Activated T-helper 17 cell treated with anti-CD3 and anti-CD28 coated beads, Interleukin-2, amount 50 U/mL, for 72 hours (primary cell): ENCODE measurements at regions not wholly inside any gene's neighbourhood (a gene's known extent, or its start where the extent isn't known, plus 50 kb on each side); places are given as distances from the start of the nearest gene placed in this dataset.

Experiments
- ATAC-seq: fragments of 150-1000 bp; cut with Tn5 transposase; replicated peaks from 2 replicates; pipeline ENCODE4 v1.10.0; 2021; ENCODE audit warnings: mild to moderate bottlenecking, moderate library complexity
- H3K27ac Mint-ChIP-seq: one replicate; pipeline ENCODE4 v1.8.0; 2022; ENCODE audit warnings: mixed read lengths
- H3K27me3 Mint-ChIP-seq: one replicate; pipeline ENCODE4 v1.8.0; 2022; ENCODE audit warnings: mixed read lengths
- H3K36me3 Mint-ChIP-seq: one replicate; pipeline ENCODE4 v1.8.0; 2022; ENCODE audit warnings: low read depth, mild to moderate bottlenecking, mixed read lengths
- H3K4me1 Mint-ChIP-seq: one replicate; pipeline ENCODE4 v1.8.0; 2022; ENCODE audit warnings: mixed read lengths
- H3K4me3 Mint-ChIP-seq: one replicate; pipeline ENCODE4 v1.8.0; 2022; ENCODE audit warnings: mild to moderate bottlenecking, mixed read lengths
- H3K9me3 Mint-ChIP-seq: one replicate; pipeline ENCODE4 v1.8.0; 2022; ENCODE audit warnings: mixed read lengths

DNA sequence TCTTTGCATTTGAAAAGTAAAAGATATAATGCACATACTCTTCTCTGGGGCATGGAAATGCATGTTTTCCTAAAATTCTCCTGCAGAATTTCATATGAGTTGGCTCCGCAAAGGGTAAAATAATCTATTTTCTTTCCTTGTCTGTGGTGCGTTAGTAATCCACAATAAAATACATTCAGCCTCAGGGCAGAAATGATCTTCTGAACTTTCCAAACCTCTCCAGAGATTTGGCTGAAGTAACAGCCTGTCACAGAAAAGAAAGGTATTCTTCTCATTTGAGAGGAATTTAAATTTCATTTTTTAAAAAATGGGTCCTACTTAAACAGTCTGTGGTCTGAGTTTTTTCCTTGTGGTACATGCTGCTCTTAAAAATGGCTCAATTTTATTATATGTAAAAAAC, 182.7 kb upstream of the DCBLD2 start:
- Mint-ChIP-seq H3K9me3 (peaks cover 3% of the 10 kb centered on the region), H3K36me3 (no peaks in the 10 kb centered on the region), H3K4me1 (no peaks in the 10 kb centered on the region), H3K4me3 (no peak overlapping the region), H3K27ac (no peak overlapping the region), H3K27me3 (peaks cover 9% of the 10 kb centered on the region)
- ATAC-seq = no peak

GRCh38 chr3:99071096-99071495, 169.6 kb upstream of the DCBLD2 start:
- H3K27ac Mint-ChIP-seq = no peak overlapping the region
- no peaks in the 10 kb centered on the region for H3K4me1 Mint-ChIP-seq
- H3K27me3 Mint-ChIP-seq = peaks cover 8% of the 10 kb centered on the region
- no peak for ATAC-seq
- no peaks in the 10 kb centered on the region for H3K36me3 Mint-ChIP-seq
- peaks cover 4% of the 10 kb centered on the region for H3K9me3 Mint-ChIP-seq
- H3K4me3 Mint-ChIP-seq = no peak overlapping the region

GRCh38 chr3:99069973-99070372, 168.5 kb upstream of the DCBLD2 start:
- H3K27ac Mint-ChIP-seq = no peak overlapping the region
- no peaks in the 10 kb centered on the region for H3K36me3 Mint-ChIP-seq
- no peak overlapping the region for H3K4me3 Mint-ChIP-seq
- peaks cover 9% of the 10 kb centered on the region for H3K9me3 Mint-ChIP-seq
- peaks cover 8% of the 10 kb centered on the region for H3K27me3 Mint-ChIP-seq
- ATAC-seq = no peak
- no peaks in the 10 kb centered on the region for H3K4me1 Mint-ChIP-seq

GRCh38 chr3:99066863-99067262, 165.4 kb upstream of the DCBLD2 start:
- Mint-ChIP-seq H3K4me1 (no peaks in the 10 kb centered on the region), H3K27ac (no peak overlapping the region), H3K36me3 (no peaks in the 10 kb centered on the region), H3K27me3 (peaks cover 8% of the 10 kb centered on the region), H3K9me3 (peaks cover 9% of the 10 kb centered on the region), H3K4me3 (no peak overlapping the region)
- ATAC-seq = no peak

GRCh38 chr3:99049164-99049563, 147.7 kb upstream of the DCBLD2 start:
- Mint-ChIP-seq H3K36me3 (no peaks in the 10 kb centered on the region), H3K4me1 (no peaks in the 10 kb centered on the region)
- ATAC-seq = no peak

GRCh38 chr3:99041747-99042146, 140.3 kb upstream of the DCBLD2 start:
- Mint-ChIP-seq H3K4me3 (no peak overlapping the region), H3K27me3 (no peaks in the 10 kb centered on the region), H3K36me3 (no peaks in the 10 kb centered on the region), H3K27ac (no peak overlapping the region), H3K9me3 (no peaks in the 10 kb centered on the region), H3K4me1 (no peaks in the 10 kb centered on the region)
- ATAC-seq = no peak

More at GRCh38 chr3:99049164-99049563, 147.7 kb upstream of the DCBLD2 start:
- Mint-ChIP-seq H3K9me3 (no peaks in the 10 kb centered on the region), H3K4me3 (no peak overlapping the region), H3K27me3 (no peaks in the 10 kb centered on the region), H3K27ac (no peak overlapping the region)

- Mint-ChIP-seq H3K27ac (no peak overlapping the region), H3K4me3 (no peak overlapping the region), H3K9me3 (peaks cover 6% of the 10 kb centered on the region), H3K4me1 (no peaks in the 10 kb centered on the region), H3K27me3 (no peaks in the 10 kb centered on the region), H3K36me3 (no peaks in the 10 kb centered on the region)
- no peak for ATAC-seq
Observed at GRCh38 chr3:99031778-99032177, 130.3 kb upstream of the DCBLD2 start.

- peaks cover 10% of the 10 kb centered on the region for H3K27me3 Mint-ChIP-seq
- H3K4me3 Mint-ChIP-seq = no peak overlapping the region
- no peaks in the 10 kb centered on the region for H3K36me3 Mint-ChIP-seq
- no peak for ATAC-seq
- H3K27ac Mint-ChIP-seq = no peak overlapping the region
- peaks cover 6% of the 10 kb centered on the region for H3K9me3 Mint-ChIP-seq
- H3K4me1 Mint-ChIP-seq = no peaks in the 10 kb centered on the region
Observed at GRCh38 chr3:99023590-99024192, 122.2 kb upstream of the DCBLD2 start.

DNA sequence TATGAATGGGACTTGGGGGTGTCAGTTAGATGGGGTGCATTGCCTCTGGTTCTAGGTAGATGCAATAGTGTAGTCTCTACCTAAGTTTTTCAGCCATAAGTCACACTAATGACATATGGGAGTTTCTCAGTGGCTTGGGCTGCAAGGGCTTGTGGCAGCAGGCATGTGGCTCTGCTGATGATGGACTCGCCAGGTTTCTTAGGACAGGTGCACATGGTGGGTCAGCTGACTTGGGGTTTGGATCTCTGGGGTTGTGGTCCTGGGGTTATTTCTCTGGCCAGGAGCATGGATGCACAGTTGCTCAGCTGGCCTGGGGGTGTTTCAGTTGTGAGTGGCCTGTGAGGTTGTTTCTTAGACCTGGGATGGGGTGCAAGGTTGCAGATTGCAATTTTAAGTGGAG, 120.0 kb upstream of the DCBLD2 start:
- H3K4me3 Mint-ChIP-seq = no peak overlapping the region
- ATAC-seq = no peak
- H3K4me1 Mint-ChIP-seq = no peaks in the 10 kb centered on the region
- no peak overlapping the region for H3K27ac Mint-ChIP-seq
- H3K9me3 Mint-ChIP-seq = no peaks in the 10 kb centered on the region
- no peaks in the 10 kb centered on the region for H3K36me3 Mint-ChIP-seq
- peaks cover 12% of the 10 kb centered on the region for H3K27me3 Mint-ChIP-seq

DNA sequence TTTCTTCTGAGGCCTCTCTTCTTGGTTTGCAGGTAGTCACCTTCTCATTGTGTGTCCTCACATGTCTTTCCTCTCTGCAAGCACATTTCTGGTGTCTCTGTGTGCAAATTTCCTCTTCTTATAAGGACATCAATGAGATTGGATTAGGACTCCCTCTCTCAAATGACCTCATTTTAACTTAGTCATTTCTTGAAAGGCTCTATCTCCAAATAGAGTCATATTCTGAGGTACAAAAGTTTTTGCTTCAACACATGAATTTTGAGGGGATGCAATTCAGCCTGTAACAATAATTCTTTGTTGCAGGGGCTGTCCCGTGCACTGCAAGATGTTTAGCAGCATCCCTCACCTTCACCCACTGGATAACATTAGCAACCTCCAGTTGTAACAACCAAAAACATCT, 115.0 kb upstream of the DCBLD2 start:
- H3K4me1 Mint-ChIP-seq = no peaks in the 10 kb centered on the region
- no peak overlapping the region for H3K27ac Mint-ChIP-seq
- no peak overlapping the region for H3K4me3 Mint-ChIP-seq
- H3K9me3 Mint-ChIP-seq = no peaks in the 10 kb centered on the region
- peaks cover 7% of the 10 kb centered on the region for H3K27me3 Mint-ChIP-seq
- H3K36me3 Mint-ChIP-seq = no peaks in the 10 kb centered on the region
- no peak for ATAC-seq

DNA sequence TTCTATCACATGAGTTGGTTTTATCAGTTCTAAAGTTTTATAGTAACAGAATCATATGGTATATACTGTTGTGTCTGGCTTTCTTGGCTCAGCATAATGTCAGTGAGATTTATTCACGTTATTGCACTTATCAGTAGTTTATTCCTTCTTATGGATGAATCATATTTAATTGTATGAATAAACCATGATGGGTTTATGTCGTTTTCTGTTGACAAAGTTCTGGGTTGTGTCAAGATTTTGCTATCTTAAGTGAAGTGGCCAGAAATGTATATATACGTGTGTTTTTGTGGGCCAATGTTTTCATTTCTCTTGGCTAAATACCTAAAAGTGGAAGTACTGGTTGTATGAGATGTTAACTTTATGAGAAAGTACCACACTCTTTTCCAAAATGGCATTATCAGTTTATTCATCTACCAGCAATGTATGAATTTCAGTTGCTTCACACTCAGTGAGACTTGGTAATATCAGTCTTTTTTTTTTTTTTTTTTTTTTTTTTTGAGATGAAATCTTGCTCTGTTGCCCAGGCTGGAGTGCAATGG, 112.4 kb upstream of the DCBLD2 start:
- H3K27ac Mint-ChIP-seq = no peak overlapping the region
- H3K27me3 Mint-ChIP-seq = peaks cover 7% of the 10 kb centered on the region
- H3K9me3 Mint-ChIP-seq = no peaks in the 10 kb centered on the region
- no peaks in the 10 kb centered on the region for H3K36me3 Mint-ChIP-seq
- no peaks in the 10 kb centered on the region for H3K4me1 Mint-ChIP-seq
- no peak overlapping the region for H3K4me3 Mint-ChIP-seq
- ATAC-seq = no peak

GRCh38 chr3:99013077-99013476, 111.6 kb upstream of the DCBLD2 start:
- Mint-ChIP-seq H3K9me3 (no peaks in the 10 kb centered on the region), H3K27ac (no peak overlapping the region), H3K4me3 (no peak overlapping the region), H3K27me3 (peaks cover 7% of the 10 kb centered on the region), H3K4me1 (no peaks in the 10 kb centered on the region), H3K36me3 (no peaks in the 10 kb centered on the region)
- no peak for ATAC-seq

DNA sequence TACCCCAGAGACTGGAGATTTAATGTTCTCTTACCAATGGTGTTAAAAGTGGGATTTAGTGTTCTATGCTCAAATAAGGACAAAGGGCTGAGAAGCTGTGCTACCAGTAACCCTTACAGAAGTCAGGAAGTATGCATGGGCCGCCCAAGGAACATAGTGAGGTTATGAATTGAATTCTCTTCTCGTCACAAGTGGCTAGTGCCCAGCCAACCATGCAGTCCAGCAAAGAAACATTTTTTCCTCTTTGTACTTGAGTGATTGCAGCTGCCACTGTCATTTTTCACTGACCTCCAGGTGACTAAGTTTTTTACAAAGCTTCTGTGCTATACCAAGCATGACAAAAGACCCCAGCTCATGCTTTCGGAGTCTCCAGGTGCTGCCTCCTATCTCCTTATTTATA, 110.6 kb upstream of the DCBLD2 start:
- no peaks in the 10 kb centered on the region for H3K36me3 Mint-ChIP-seq
- H3K27ac Mint-ChIP-seq = no peak overlapping the region
- H3K9me3 Mint-ChIP-seq = no peaks in the 10 kb centered on the region

DNA sequence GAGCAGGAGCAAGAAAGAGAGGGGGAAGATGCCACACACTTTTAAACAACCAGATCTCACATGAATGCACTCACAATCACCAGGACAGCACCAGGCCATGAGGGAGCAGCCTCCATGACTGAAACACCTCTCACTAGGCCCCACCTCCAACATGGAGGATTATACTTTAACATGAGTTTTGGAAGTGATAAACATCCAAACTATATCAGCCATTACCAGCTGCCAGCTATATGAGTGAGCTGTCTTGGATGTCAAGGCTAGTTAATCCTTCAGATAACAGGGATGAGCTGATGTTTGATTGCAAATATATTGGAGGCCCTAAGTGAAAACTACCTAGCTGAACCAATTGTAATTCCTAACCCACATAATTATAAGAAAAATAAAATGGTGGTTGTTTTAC, 108.4 kb upstream of the DCBLD2 start:
- H3K36me3 Mint-ChIP-seq = no peaks in the 10 kb centered on the region
- H3K27me3 Mint-ChIP-seq = no peaks in the 10 kb centered on the region
- H3K27ac Mint-ChIP-seq = no peak overlapping the region
- no peaks in the 10 kb centered on the region for H3K4me1 Mint-ChIP-seq
- H3K4me3 Mint-ChIP-seq = no peak overlapping the region
- ATAC-seq = no peak
- H3K9me3 Mint-ChIP-seq = no peaks in the 10 kb centered on the region

More for the DNA sequence above, 110.6 kb upstream of the DCBLD2 start:
- H3K4me3 Mint-ChIP-seq = no peak overlapping the region
- peaks cover 7% of the 10 kb centered on the region for H3K27me3 Mint-ChIP-seq
- no peak for ATAC-seq
- H3K4me1 Mint-ChIP-seq = no peaks in the 10 kb centered on the region

GRCh38 chr3:99006686-99007085, 105.2 kb upstream of the DCBLD2 start:
- H3K36me3 Mint-ChIP-seq = no peaks in the 10 kb centered on the region
- ATAC-seq = no peak
- H3K4me3 Mint-ChIP-seq = no peak overlapping the region
- no peaks in the 10 kb centered on the region for H3K9me3 Mint-ChIP-seq
- H3K27ac Mint-ChIP-seq = no peak overlapping the region
- peaks cover 3% of the 10 kb centered on the region for H3K27me3 Mint-ChIP-seq
- no peaks in the 10 kb centered on the region for H3K4me1 Mint-ChIP-seq

DNA sequence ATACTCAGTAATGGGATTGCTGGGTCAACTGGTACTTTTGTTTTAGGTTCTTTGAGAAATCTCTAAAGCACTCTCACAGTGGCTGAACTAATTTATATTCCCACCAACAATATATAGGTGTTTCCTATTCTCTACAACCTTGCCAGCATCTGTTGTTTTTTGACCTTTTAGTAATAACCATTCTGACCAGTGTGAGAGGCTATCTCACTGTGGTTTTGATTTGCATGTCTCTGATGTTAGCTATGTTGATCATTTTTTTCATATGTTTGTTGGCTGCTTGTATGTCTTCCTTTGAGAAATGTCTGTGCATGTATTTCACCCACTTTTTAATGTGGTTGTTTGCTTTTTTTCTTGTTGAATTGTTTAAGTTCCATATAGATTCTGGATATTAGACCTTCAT, 98.2 kb upstream of the DCBLD2 start:
- Mint-ChIP-seq H3K27ac (no peak overlapping the region), H3K4me3 (no peak overlapping the region), H3K4me1 (no peaks in the 10 kb centered on the region), H3K36me3 (no peaks in the 10 kb centered on the region), H3K27me3 (peaks cover 11% of the 10 kb centered on the region), H3K9me3 (peaks cover 4% of the 10 kb centered on the region)
- no peak for ATAC-seq
